Heart left ventricle (tissue), 13 donors: ENCODE measurements at regions not wholly inside any gene's neighbourhood (a gene's known extent, or its start where the extent isn't known, plus 50 kb on each side); places are given as distances from the start of the nearest gene placed in this dataset.

Experiments
- POLR2A ChIP-seq, 2 donors: fragments of 450-650 bp; IDR thresholded peaks; one replicate each; pipeline ENCODE4 v1.6.1; 2017; ENCODE audit warnings: antibody characterized with exemption in 2 of 2, mild to moderate bottlenecking in 2 of 2, moderate library complexity in 2 of 2
- TF ChIP-seq, protein P1 (sequence below), 12 donors: fragments of 200-600 bp; sonication (generic) in 4 of 12; IDR thresholded peaks; one replicate each; pipeline versions ENCODE4 v1.5.0 to v1.8.0; 2018 to 2022; ENCODE audit warnings: antibody characterized with exemption in 12 of 12, mild to moderate bottlenecking in 5 of 12
- donor health status: ischemic (EF 13 %, LVEDD 7.1; RV severe dilation, severe dysfunction).
- donor health status: DM: no; HTN: yes; CAD: no.
- donor health status: DM: no; HTN: no; CAD: no.
- donor health status: ischemic (EF 25% LVEDD 6.9; RV normal size, moderate dysfunction).
- donor health status: ischemic (EF 25% LVEDD 5.7; RV mildly dilated, moderate dysfunction).
- donor health status: ischemic (EF 35%, LVEDD 5.7; RV mildly dilated, moderate dysfunction).
- donor health status: nonischemic (EF 11% LVEDD 7.7; RV severe dilation, severe dysfunction).
- donor health status: DM: yes; HTN: yes; CAD: no.
- donor health status: PGD.
- donor health status: ischemic (EF 29% LVEDD 5.4; RV normal size, mild dysfunction).
- donor health status: nonischemic (EF 23%, LVEDD 6.1; RV moderate dilation, normal function).

DNA sequence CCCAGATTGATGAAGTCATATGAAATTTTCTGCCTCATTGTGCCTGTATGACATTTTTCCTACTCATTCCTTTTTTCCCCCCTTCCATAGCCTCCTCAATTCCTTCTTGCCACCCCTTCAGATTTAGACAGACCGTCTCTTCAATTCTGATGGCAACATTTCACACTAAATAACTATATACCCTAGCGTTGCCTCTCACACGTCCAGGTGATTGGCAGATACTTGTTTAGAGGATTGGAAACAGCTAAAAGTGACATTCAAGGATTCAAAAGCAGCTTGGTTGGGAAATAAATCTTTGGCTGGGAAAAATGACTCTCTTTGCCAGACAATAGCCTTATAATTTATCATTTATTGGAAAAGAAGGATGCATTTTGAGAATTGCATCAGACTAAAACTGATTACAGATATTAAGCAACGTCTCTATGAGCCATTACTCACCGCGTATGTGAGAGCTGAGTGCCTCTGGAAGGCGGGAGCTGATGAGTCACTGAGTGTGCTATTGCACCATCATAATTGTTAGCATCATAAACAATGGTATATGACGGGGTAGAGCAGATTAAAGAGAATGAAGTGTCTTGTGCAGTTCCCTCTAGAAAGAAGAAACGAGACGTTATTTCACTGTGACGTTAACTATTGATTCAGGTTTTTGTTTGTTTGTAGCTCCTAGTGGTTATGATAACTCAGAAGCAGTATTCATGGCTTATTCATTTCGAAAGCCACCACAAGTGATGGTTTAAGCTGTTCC lies 61.1 kb upstream of the FAM216B start:
- no peak for TF ChIP-seq POLR2A (IDR thresholded peaks at IDR 0.05)
- TF ChIP-seq, protein P1, sequence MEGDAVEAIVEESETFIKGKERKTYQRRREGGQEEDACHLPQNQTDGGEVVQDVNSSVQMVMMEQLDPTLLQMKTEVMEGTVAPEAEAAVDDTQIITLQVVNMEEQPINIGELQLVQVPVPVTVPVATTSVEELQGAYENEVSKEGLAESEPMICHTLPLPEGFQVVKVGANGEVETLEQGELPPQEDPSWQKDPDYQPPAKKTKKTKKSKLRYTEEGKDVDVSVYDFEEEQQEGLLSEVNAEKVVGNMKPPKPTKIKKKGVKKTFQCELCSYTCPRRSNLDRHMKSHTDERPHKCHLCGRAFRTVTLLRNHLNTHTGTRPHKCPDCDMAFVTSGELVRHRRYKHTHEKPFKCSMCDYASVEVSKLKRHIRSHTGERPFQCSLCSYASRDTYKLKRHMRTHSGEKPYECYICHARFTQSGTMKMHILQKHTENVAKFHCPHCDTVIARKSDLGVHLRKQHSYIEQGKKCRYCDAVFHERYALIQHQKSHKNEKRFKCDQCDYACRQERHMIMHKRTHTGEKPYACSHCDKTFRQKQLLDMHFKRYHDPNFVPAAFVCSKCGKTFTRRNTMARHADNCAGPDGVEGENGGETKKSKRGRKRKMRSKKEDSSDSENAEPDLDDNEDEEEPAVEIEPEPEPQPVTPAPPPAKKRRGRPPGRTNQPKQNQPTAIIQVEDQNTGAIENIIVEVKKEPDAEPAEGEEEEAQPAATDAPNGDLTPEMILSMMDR (IDR thresholded peaks at IDR 0.05), result no peak
